Stimulated activated CD4-positive, alpha-beta T cell treated with anti-CD3 and anti-CD28 coated beads, Interleukin-12 subunit alpha, Interleukin-12 subunit beta, amount 100 ng/mL, for 4 hours (primary cell): ENCODE measurements at regions not wholly inside any gene's neighbourhood (a gene's known extent, or its start where the extent isn't known, plus 50 kb on each side); places are given as distances from the start of the nearest gene placed in this dataset.

Source experiments
- DNase-seq: peaks from one replicate; pipeline ENCODE4 v3.0.0-alpha.2; 2020

DNA sequence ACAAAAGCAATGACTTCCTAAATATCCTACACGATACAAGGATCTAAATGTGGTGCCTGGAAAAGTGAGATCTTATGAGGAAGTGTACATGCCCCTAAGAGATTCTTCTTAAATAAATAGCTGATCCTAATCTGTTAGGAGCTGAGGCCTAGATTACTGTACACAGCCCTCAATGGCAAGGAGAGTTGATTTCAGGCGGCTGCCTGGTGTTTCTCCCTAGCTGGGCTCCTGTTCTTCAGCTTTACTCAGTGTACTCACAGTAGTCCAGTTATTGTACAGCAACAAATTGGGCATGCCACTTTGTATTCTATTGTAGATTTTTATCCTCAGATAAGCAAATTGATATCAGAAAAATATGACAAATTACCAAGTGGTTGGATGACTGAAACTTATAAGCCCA is 358.2 kb upstream of the PDGFD start:
- DNase-seq: no peak

DNA sequence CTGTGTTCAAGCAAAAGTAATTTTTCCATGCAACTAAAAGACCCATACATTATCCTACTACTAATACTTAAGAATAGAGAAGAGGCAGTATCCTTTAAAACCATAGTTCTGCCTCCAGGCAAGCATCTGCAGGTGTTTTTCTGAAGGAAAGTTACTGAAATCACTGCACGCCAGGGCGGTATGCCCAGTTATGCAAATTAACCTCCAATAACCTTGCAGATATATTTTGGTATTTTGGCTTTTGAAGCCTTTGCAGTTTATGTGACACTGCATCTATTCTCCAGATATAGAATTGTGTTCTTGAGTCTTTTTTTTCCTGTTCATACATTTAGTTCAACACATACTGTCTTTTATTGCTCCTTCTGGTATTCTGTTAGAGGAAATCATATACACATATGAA is 346.2 kb upstream of the PDGFD start:
- DNase-seq: no peak

DNA sequence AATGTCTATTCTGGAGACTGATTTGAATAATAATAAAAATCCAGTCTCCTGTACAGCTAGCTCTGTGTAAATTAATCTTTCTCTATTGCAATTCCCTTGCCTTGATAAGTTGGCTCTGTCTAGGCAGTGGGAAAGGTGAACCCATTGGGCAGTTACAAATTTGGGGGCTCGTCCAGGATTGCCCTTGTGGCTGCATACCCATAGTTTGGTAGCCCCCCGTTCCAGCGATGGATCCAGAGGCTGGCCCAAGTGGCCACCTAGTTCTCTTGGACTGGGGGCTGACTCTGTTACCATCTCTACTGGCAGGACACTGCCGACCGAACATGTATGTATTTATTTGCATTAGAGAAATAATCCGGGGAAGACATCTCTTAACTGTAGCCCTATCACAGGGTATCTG is 326.2 kb upstream of the PDGFD start:
- DNase-seq: no peak

DNA sequence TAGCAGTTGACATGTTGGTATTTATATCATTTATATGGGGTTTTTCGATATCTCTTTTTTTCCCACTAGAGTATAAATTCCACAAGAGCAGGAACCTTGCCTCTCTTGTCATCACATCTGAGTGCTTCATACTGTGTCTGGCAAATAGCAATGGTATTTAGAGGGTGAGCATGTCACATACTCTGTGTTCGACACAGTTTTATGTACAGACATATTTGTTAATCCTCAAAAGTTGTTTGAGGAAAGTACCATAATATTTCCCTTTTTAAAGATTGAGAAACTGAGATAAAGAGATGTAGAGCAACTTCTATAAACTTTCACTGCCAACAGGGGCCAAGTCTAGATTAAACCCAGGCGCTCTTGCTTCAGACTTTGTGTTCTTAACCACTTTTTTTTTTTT is 324.6 kb upstream of the PDGFD start:
- no peak for DNase-seq

DNA sequence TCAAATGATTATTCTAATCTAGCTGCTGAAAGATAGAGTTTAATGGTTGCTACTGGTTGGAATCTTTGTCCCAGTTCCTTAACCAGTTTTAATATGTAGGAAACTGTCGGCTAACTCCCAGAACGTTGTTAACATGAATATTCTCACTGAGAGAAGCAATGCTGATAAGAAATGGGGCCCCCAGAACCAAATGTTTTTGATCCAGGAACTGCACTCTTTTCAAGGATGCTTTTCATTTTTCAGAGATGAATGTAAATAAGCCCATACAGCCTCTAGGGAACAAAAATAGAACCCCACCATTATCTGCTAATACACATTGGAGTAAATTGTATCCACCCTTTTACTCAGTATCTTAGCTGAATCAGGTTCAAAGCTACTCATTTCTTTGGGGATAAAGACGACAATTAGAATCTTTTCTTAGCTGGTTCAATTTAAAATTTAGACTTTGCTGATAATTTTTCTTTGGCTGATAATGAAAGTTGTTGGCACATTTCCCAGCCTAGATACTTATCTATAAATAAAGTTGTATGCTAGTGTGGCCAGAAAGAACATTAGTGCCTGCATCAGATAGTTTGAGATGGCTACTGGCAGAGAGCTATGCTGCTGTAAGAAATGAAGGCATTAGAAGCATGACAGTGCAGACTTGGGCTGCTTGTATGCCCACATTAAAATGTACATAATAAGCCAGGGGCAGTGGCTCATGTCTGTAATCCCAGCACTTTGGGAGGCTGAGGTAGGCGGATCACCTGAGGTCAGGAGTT is 323.3 kb upstream of the PDGFD start:
- no peak for DNase-seq

DNA sequence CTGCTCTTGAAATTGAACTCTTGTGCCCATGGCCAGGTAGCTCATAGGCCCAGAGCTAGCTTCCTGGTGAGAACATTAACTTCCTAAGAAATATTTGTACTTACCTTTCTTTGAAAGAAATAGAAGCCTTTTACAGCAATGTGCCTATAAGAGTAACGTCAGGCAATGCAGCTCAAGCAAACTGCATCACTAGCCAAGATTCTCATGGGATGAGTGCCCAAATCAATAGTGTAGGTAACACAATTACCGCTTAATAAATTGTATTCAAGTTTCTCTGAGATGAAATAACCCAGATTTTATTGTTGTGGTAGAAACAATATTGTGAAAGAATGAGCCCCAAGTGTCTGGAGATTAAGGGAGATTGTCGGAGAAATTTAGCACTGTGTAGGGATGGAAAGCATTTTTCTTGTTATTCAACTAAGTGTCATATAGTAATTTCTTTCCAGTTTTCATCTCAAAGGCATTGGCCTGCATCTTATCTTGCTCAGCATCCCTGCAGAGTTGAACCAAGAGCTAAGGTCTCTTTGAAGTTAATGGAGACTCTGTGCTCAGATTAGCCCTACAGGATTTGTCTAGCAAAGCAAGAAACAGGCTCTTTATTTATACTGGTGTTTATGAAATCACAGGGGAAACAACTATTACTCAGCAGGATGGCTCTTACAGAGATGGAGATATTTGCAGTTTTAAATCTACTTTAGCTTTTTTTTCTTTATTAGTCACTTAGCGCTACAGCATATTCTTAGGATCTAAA is 321.0 kb upstream of the PDGFD start:
- DNase-seq: no peak

DNA sequence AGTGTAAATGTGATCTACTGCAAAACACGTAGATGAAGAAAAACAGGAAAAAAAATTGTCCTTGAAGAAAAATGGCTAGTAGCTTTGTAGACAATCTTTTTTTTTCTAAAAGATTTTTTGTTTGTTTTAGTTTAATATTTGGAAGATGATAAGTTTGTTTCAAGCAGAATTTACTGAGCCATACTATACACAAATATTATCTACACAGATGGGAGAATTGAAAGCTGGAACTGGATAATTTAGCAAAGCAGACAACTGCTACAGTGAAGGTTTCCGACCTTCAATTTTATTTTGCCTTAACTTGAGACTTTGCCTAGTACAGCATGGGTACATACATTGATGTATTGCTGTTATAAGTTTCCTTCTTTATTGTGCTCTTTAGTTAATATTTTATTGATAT is 313.0 kb upstream of the PDGFD start:
- DNase-seq: no peak

DNA sequence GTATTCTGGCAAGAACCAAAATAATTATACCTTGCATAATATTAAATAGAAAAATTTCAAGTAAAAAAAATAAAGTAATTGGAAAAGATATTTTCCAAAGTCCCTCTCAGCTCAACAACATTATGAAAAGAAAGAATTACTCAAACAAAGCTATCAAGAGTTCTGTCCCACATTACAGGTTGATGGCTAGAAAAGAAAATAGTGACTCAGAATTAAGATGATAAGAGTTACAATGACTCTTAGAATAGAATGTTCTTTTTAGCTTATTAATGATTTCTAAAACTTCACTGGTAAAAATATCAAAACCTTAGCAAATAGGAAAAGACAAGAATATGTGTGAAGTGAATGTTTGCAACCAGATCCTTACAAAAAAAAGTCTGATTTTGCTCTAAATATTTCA is 312.5 kb upstream of the PDGFD start:
- no peak for DNase-seq

DNA sequence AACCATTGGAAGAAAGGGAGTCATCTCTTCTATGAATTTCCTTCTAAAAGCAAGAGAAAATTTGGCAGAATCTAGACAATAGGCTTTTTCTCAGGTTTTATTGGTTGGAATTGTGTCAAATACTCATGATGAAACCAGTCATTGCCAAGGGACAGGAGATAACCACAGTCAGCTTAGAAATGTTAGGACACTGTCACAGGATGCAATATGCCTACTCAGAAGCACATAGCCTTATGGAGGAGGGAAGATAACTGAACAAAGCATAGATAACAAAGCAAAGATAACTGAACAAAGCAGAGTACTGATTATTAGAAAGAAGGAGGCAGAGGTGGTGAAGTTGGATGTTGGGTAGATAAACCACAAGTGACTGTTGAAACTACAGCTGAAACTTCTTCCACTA is 303.5 kb upstream of the PDGFD start:
- no peak for DNase-seq

DNA sequence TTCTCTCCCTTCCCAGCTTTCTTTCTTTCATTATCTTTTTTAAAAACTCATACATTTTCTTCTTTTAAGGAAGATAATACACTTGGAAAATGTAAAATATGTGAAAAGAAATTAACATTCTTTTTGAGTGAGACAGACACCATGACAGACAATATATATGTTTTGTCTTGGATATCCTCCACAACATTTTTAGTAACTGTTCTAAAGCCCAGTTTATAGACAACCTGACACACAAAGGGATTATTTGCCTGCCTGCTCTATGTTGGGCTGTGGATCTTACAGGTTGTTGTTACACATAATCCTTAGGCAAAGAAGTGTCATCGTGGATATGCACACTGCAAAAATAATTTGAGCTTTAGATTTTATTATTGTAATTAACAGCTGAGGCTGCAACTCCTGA is 301.4 kb upstream of the PDGFD start:
- DNase-seq: no peak

DNA sequence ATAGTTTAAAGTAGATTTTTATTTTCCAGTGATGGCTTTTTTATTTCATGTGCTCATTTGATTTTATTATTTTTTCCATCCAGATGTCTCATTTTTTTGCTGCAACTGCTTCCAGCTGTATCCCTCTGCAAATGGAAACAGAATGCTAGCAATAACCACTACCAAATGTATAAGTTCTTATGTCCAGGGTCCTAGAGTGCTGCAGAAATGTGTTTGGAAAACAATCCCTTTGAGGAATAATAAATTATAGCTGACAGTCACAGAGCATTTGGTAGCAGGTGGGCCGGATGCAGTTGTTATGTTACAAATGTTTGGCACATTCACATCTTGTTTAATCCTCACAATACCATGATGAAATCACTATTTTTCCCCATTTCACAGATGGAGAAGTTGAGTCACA is 300.7 kb upstream of the PDGFD start:
- DNase-seq: no peak

DNA sequence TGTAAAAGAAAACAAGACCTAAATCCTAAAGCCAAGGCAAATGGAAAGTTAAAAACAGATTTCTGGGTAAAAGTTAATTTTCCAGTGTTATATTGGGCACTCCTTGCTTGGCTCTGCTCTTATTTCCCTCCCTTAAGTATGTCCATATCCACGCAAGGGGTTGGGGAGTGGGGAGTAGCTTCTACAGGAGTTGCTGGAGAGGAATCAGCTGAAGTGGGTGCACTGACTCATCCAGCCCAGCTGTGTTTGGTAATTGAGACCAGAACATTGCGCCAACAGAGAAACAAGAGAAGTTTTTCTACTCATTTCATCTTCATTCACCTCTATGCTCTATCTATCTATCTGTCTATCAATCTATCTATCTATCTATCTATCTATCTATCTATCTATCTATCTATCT is 298.4 kb upstream of the PDGFD start:
- no peak for DNase-seq

DNA sequence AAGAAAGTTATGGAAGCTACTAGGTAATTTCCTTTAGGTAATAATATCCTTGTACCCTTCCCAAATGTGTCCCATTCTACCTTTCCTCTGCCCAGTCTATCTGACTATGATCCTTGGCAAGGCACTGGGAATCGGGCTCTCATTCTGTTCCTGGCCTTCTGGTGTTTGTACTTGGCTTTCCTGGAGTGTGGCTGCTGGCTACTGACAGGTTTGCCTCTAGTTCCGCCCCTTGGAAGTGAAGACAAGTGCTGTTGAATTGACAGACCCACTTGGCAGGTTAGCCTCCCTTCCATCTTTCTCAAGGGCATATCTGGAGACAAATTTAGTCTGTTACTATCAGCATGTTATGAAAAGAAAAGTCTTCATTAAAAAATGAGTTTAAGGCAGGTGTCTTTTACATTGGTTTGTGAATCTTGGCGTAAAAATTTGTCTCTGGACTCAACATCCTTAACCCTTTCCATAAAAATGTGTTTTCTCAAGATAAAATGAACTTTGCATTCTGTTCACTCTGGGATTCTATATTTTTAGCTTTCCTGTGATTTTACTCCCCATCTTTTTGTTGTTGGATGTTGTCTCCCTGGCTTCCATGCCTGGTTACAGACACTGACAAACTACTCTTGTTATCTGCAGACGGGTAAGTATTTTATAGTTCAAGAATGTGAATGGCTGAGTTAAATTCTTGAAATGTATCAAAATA is 287.4 kb upstream of the PDGFD start:
- DNase-seq: no peak

DNA sequence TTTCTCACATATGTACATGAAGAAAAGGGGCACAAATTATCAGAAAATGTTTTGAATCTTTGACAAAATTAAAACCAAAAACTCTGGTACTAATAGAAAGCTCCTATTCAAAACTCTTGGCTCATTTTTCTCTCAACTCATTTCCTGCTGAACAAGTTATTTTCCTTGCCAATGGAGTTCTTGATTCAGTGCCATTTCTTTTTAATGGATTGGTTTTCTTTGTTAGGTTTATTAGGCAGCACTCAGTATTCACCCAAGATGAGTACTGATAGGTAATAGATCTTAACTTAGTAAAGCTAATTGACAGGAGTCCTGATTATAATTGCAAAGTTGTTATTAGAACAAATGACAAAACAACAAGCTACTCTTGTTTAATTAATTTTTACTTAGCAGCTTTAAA is 279.4 kb upstream of the PDGFD start:
- DNase-seq: no peak

DNA sequence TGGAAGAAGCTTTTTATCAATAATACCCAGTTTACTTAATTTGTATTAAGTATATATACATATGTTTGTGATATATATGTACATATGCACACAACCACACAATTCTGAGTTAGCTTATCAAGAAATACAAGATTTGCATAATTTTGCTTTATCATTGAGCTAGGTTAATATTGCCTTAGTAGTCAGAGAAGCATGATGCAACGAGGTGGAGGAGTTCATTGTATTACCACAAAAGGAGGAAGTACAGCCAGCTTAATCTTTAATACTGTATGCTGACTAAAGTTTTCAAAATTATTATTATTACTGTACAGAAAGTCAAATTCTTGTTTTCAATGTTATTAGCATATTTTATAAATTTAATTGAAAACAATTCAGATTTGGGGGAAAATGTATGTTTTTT is 278.4 kb upstream of the PDGFD start:
- DNase-seq: no peak

DNA sequence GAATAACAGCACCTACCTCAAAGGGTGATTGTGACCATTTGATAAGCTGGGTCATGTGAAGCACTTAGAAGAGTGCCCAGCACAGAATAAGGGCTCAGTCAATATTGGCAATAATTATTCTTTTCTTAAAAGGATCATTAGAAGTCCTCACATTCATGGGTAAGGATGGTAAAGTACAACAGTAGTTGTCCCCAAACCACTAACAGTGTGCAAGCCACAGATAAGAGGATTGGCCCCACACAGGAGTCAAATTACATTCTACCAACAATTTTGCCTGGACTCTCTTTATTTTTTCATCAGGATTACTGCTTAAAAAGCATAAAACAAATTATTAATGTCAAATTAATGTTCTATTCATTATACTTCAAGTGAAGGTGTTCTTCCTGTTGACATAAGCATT is 271.5 kb upstream of the PDGFD start:
- no peak for DNase-seq

DNA sequence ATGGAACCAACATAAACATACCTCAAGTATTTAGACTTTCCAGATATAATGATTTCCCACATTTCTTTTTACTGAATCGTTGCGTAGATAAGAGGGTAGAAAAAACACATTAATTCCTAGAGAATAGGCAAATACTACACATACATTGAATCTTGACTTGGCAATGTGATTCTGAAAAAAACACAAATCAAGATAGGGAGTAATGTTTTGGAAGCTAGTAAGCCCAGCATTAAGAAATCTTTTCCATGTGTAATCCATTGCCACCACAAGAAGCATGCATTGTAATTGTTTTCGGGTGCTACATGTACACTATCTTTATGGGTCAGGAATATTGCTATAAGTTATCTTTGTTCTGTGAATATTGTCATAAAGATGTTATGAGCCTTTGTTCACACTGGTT is 269.8 kb upstream of the PDGFD start:
- no peak for DNase-seq

DNA sequence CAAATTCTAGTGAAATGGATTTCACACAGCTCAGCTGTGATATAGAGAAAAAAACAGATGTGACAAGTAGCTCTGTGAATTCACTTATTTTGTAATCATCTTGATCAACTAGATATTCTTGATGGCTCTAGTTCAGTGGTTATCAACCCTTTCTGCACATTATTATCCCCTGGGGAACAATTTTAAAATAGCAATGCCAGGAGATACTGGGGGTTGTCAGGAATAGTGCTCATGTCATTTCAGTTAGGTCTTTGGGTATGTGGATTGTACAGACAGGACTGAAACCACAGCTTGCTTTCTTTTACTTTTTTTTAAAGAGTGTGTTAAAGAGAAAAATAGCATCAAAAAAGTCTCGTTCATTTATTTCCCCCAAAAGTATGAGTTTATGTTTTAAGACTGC is 269.0 kb upstream of the PDGFD start:
- no peak for DNase-seq

DNA sequence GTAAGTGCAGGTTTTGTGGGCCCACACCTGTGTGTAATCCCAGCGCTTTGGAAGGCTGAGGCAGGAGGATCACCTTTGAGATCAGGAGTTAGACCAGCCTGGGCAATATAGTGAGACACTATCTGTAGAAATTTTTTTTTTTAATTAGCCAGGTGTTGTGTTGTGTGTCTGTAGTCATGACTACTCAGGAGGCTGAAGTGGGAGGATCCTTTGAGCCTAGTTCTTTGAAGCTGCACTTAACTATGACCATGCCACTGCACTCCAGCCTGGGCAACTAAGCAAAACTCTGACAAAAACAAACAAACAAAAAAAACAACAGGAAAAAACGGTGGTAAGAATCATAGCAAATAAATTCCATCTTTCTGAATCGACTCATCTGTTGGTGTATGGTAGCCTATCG is 268.6 kb upstream of the PDGFD start:
- no peak for DNase-seq

DNA sequence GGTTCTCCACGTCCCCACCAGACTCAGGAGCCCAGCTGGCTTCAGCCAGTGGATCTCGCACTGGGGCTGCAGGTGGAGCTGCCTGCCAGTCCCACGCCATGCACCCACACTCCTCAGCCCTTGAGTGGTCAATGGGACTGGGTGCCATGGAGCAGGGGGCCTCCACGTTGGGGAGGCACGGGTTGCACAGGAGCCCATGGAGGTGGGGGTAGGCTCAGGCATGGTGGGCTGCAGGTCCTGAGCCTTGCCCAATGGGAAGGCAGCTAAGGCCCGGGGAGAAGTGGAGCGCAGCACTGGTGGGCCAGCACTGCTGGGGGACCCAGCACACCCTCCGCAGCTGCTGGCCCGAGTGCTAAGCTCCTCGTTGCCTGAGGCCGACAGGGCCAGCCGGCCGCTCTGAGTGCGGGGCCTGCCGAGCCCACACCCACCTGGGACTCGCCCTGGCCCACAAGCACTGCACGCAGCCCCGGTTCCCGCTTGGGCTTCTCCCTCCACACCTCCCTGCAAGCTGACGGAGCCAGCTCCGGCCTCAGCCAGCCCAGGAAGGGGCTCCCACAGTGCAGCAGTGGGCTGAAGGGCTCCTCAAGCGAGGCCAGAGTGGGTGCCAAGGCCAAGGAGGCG is 258.5 kb upstream of the PDGFD start:
- DNase-seq: no peak

DNA sequence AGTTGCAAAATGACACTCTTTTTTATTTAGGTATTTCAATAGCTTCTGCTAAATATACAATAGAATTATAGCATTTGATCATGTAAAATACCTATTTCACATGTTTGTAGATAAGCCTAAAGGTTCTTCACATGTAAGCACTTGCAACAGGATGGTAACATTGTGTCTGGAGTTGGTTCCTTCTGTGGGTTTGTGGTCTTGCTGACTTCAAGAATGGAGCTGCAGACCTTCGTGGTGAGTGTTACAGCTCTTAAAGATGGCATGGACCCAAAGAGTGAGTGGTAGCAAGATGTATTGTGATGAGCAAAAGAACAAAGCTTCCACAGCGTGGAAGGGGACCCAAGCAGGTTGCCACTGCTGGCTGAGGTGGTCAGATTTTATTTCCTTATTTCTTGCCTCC is 246.4 kb upstream of the PDGFD start:
- DNase-seq: no peak

DNA sequence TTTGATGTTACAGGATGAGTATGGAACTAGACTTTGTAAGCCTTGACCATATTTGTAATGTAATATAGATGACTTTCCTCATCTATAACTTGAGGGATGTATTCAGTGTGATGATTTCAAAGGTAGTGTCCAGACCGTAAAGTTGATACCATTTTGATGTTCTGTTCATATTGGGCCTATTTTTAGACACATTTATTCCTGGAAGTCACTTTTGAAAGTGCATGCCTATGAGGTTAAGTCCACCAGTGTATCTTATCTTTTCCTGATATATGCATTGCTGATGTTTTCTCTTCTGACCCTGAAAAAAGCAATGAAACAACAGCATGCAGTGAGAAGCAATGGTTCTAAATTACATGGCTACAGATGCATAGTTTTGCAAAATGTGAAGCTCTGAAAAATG is 244.7 kb upstream of the PDGFD start:
- DNase-seq: no peak

DNA sequence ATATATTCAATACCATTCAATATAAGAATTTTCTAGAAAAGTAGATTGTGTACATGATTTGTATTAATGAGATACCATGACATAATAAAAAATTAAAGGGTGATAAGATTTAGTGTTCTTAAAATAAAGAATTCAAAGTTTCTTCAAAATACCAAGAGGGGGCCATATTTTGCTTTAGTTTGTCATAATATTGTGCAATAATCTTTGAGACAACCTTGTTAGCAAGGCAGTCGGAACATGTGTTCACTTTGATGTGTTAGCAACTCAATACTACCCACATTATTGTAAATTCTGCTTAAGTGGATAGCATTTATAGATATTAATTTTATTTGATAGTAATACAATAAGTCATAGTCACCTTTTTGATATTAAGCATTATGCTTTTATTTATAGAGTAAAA is 241.3 kb upstream of the PDGFD start:
- DNase-seq: no peak
